ENCODE measurements at regions not wholly inside any gene's neighbourhood (a gene's known extent, or its start where the extent isn't known, plus 50 kb on each side); places are given as distances from the start of the nearest gene placed in this dataset.

DNA sequence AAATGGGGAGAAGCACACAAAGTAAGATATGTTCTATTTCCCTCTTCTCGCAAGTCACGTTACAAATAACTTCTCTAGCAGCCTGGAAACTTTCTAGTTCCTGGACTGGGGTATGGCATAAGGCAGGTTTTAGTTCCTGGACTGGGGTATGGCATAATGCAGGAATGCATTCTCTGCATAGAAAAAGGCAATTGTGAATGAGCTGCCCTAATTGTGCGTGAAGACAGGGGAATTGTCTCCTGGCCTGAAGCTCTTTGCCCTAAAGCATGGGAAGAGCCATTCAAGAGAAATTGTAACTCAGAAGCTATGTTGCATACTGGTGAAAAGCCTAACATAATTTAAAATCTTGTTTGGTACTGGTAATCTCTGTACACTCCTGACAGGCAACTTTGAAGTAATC, 54.3 kb upstream of the CBLB start:
- in situ Hi-C loops (cut with MboI; ENCODE audit: low pct_ligation_motif_present in 1 of 4, low pct_unique_long_range_greater_than_20kb in 1 of 4, low sequenced_read_pairs in 3 of 4) (no loop called here), intact Hi-C loops (cut with DNase I; ENCODE audit: low total_unique reads) (no loop called here)
- 96% methylated on average over 3 of the region's 3 CpGs; no CpG with 5 or more reads in 1 of the 2 donors for WGBS, 2 donors (ENCODE audit: low coverage in 1 of 2)
- Histone ChIP-seq H3K36me3 (no peaks in the 10 kb centered on the region), H3K4me1 (no peaks in the 10 kb centered on the region), H3K27me3 (no peaks in the 10 kb centered on the region), H3K27ac (no peak overlapping the region), H3K4me3 (no peak overlapping the region), H3K9me3 (peaks cover 0 to 6% of the 10 kb centered on the region in 2 donors)
- TF ChIP-seq EP300 (IDR thresholded peaks at IDR 0.05; ENCODE audit: low read depth): no peak
- TF ChIP-seq, protein P1, sequence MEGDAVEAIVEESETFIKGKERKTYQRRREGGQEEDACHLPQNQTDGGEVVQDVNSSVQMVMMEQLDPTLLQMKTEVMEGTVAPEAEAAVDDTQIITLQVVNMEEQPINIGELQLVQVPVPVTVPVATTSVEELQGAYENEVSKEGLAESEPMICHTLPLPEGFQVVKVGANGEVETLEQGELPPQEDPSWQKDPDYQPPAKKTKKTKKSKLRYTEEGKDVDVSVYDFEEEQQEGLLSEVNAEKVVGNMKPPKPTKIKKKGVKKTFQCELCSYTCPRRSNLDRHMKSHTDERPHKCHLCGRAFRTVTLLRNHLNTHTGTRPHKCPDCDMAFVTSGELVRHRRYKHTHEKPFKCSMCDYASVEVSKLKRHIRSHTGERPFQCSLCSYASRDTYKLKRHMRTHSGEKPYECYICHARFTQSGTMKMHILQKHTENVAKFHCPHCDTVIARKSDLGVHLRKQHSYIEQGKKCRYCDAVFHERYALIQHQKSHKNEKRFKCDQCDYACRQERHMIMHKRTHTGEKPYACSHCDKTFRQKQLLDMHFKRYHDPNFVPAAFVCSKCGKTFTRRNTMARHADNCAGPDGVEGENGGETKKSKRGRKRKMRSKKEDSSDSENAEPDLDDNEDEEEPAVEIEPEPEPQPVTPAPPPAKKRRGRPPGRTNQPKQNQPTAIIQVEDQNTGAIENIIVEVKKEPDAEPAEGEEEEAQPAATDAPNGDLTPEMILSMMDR (IDR thresholded peaks at IDR 0.05): no peak
- TF ChIP-seq POLR2AphosphoS5 (IDR thresholded peaks at IDR 0.05): no peak
- TF ChIP-seq POLR2A (IDR thresholded peaks at IDR 0.05): no peak
- no peak for DNase-seq

DNA sequence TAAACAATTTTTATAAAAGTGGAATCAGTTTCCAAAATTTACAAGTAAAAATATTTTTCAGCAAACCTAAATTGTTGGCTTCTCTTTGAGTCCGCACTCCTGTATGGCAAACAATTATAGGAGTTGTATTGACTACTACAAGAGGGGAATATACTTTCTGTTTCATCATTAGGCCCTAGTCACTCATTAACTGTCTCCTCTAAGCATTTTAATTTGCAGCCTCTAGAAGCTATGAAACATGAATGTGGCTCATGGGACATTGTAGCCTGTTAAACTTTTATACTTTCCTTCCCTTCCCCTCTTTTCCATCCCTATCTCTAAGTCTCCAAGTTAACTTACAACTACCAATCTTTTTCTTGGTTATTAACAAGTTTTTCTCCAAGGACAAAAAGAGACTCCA, 58.9 kb upstream of the CBLB start:
- Histone ChIP-seq H3K9me3 (no peaks in the 10 kb centered on the region), H3K4me1 (no peaks in the 10 kb centered on the region), H3K27ac (no peak overlapping the region), H3K27me3 (no peaks in the 10 kb centered on the region), H3K4me3 (no peak overlapping the region), H3K36me3 (no peaks in the 10 kb centered on the region)
- WGBS, 2 donors (ENCODE audit: low coverage in 1 of 2): 98 to 100% methylated on average over 1 of the region's 1 CpG
- TF ChIP-seq EP300 (IDR thresholded peaks at IDR 0.05; ENCODE audit: low read depth) (no peak), POLR2A (IDR thresholded peaks at IDR 0.05) (no peak), POLR2AphosphoS5 (IDR thresholded peaks at IDR 0.05) (no peak)
- TF ChIP-seq, protein P1 (IDR thresholded peaks at IDR 0.05): no peak
- in situ Hi-C loops (cut with MboI; ENCODE audit: low pct_ligation_motif_present in 1 of 4, low pct_unique_long_range_greater_than_20kb in 1 of 4, low sequenced_read_pairs in 3 of 4) (no loop called here), intact Hi-C loops (cut with DNase I; ENCODE audit: low total_unique reads) (no loop called here)
- DNase-seq: no peak

GRCh38 chr3:105930733-105931132, 61.9 kb upstream of the CBLB start:
- Histone ChIP-seq H3K4me3 (no peak overlapping the region), H3K36me3 (no peaks in the 10 kb centered on the region), H3K4me1 (no peaks in the 10 kb centered on the region), H3K27ac (no peak overlapping the region), H3K27me3 (no peaks in the 10 kb centered on the region), H3K9me3 (no peaks in the 10 kb centered on the region)
- TF ChIP-seq, protein P1 (IDR thresholded peaks at IDR 0.05): no peak
- no peak for TF ChIP-seq EP300 (IDR thresholded peaks at IDR 0.05; ENCODE audit: low read depth)
- no peak for TF ChIP-seq POLR2A (IDR thresholded peaks at IDR 0.05)
- TF ChIP-seq POLR2AphosphoS5 (IDR thresholded peaks at IDR 0.05): no peak
- intact Hi-C loops (cut with DNase I; ENCODE audit: low total_unique reads) (no loop called here), in situ Hi-C loops (cut with MboI; ENCODE audit: low pct_ligation_motif_present in 1 of 4, low pct_unique_long_range_greater_than_20kb in 1 of 4, low sequenced_read_pairs in 3 of 4) (no loop called here)
- no peak for DNase-seq
- WGBS, 2 donors (ENCODE audit: low coverage in 1 of 2): 79 to 86% methylated on average over 3 of the region's 3 CpGs

GRCh38 chr3:105931500-105931899, 62.7 kb upstream of the CBLB start:
- Histone ChIP-seq H3K27ac (no peak overlapping the region), H3K36me3 (no peaks in the 10 kb centered on the region), H3K9me3 (no peaks in the 10 kb centered on the region), H3K4me1 (no peaks in the 10 kb centered on the region), H3K4me3 (no peak overlapping the region), H3K27me3 (no peaks in the 10 kb centered on the region)
- intact Hi-C loops (cut with DNase I; ENCODE audit: low total_unique reads): no loop called here
- TF ChIP-seq, protein P1 (IDR thresholded peaks at IDR 0.05): no peak
- TF ChIP-seq POLR2A (IDR thresholded peaks at IDR 0.05): no peak
- TF ChIP-seq POLR2AphosphoS5 (IDR thresholded peaks at IDR 0.05): no peak
- no peak for TF ChIP-seq EP300 (IDR thresholded peaks at IDR 0.05; ENCODE audit: low read depth)
- no peak for DNase-seq
- WGBS, 2 donors (ENCODE audit: low coverage in 1 of 2): 83 to 87% methylated on average over 2 of the region's 2 CpGs
- in situ Hi-C loops (cut with MboI; ENCODE audit: low pct_ligation_motif_present in 1 of 4, low pct_unique_long_range_greater_than_20kb in 1 of 4, low sequenced_read_pairs in 3 of 4): no loop called here

All from transverse colon (tissue), 4 donors.